ENCODE measurements at regions not wholly inside any gene's neighbourhood (a gene's known extent, or its start where the extent isn't known, plus 50 kb on each side); places are given as distances from the start of the nearest gene placed in this dataset.
"Not testable (repeated sequence)": the region's sequence is repeated elsewhere in the genome, so short reads cannot be mapped to it uniquely, and the experiment has no call there.

- intact Hi-C loops (cut with micrococcal nuclease), result loop anchor here (5.0 kb wide), 1 partner anchor 92 kb away; no protein-coding TSS in a partner anchor
- Mint-ChIP-seq H3K9me3 (peaks cover 52% of the 10 kb centered on the region), H3K4me1 (ENCODE audit: low read depth) (peaks cover 13% of the 10 kb centered on the region)
- H3K27me3 Mint-ChIP-seq, H3K36me3 Mint-ChIP-seq, POLR2A ChIA-PET, CTCF ChIA-PET, DNase-seq, H3K27ac Mint-ChIP-seq, H3K4me3 Mint-ChIP-seq: not testable (repeated sequence)
Observed at GRCh38 chr20:29308956-29309355, 1948.5 kb upstream of the DEFB115 start.

GRCh38 chr20:29309481-29309880, 1948.0 kb upstream of the DEFB115 start:
- H3K36me3 Mint-ChIP-seq, POLR2A ChIA-PET, H3K27ac Mint-ChIP-seq, H3K4me3 Mint-ChIP-seq, H3K27me3 Mint-ChIP-seq, CTCF ChIA-PET, DNase-seq: not testable (repeated sequence)
- intact Hi-C loops (cut with micrococcal nuclease), result loop anchor here (5.0 kb wide), 1 partner anchor 92 kb away; no protein-coding TSS in a partner anchor
- peaks cover 13% of the 10 kb centered on the region for H3K4me1 Mint-ChIP-seq (ENCODE audit: low read depth)
- peaks cover 55% of the 10 kb centered on the region for H3K9me3 Mint-ChIP-seq

GRCh38 chr20:29311046-29311445, 1946.4 kb upstream of the DEFB115 start:
- H3K4me1 Mint-ChIP-seq (ENCODE audit: low read depth); H3K4me3 Mint-ChIP-seq; intact Hi-C loops (cut with micrococcal nuclease); H3K27me3 Mint-ChIP-seq; H3K27ac Mint-ChIP-seq; CTCF ChIA-PET; POLR2A ChIA-PET; H3K36me3 Mint-ChIP-seq; DNase-seq: not testable (repeated sequence)
- H3K9me3 Mint-ChIP-seq, result peaks cover 44% of the 10 kb centered on the region

GRCh38 chr20:29312679-29313078, 1944.8 kb upstream of the DEFB115 start:
- H3K4me3 Mint-ChIP-seq; intact Hi-C loops (cut with micrococcal nuclease); H3K27me3 Mint-ChIP-seq; DNase-seq; CTCF ChIA-PET; POLR2A ChIA-PET; H3K4me1 Mint-ChIP-seq (ENCODE audit: low read depth); H3K27ac Mint-ChIP-seq; H3K36me3 Mint-ChIP-seq: not testable (repeated sequence)
- peaks cover 46% of the 10 kb centered on the region for H3K9me3 Mint-ChIP-seq

- ChIA-PET CTCF (no interaction called here), POLR2A (no interaction called here)
- H3K36me3 Mint-ChIP-seq, result no peaks in the 10 kb centered on the region
- H3K9me3 Mint-ChIP-seq, result peaks cover 43% of the 10 kb centered on the region
- H3K27me3 Mint-ChIP-seq, result no peaks in the 10 kb centered on the region
- no peak overlapping the region for H3K4me3 Mint-ChIP-seq
- no peak for DNase-seq
- no peak overlapping the region for H3K27ac Mint-ChIP-seq
- intact Hi-C loops (cut with micrococcal nuclease), result no loop called here
- no peaks in the 10 kb centered on the region for H3K4me1 Mint-ChIP-seq (ENCODE audit: low read depth)
Observed at GRCh38 chr20:29313481-29313880, 1944.0 kb upstream of the DEFB115 start.

GRCh38 chr20:29314294-29314693, 1943.2 kb upstream of the DEFB115 start:
- Mint-ChIP-seq H3K36me3 (no peaks in the 10 kb centered on the region), H3K4me1 (ENCODE audit: low read depth) (no peaks in the 10 kb centered on the region), H3K27ac (no peak overlapping the region), H3K9me3 (peaks cover 44% of the 10 kb centered on the region), H3K4me3 (no peak overlapping the region), H3K27me3 (no peaks in the 10 kb centered on the region)
- DNase-seq, result no peak
- intact Hi-C loops (cut with micrococcal nuclease), result no loop called here
- POLR2A ChIA-PET, result no interaction called here
- CTCF ChIA-PET, result no interaction called here

- Mint-ChIP-seq H3K27me3 (peaks cover 2% of the 10 kb centered on the region), H3K27ac (no peak overlapping the region), H3K9me3 (peaks cover 28% of the 10 kb centered on the region), H3K4me1 (ENCODE audit: low read depth) (peaks cover 2% of the 10 kb centered on the region), H3K4me3 (no peak overlapping the region), H3K36me3 (no peaks in the 10 kb centered on the region)
- intact Hi-C loops (cut with micrococcal nuclease), result no loop called here
- no peak for DNase-seq
- POLR2A ChIA-PET, result no interaction called here
- CTCF ChIA-PET, result interaction anchor here (1.3 kb wide), 1 partner anchor 9 kb away, joined by 4 read pairs; no protein-coding TSS in a partner anchor
Observed at GRCh38 chr20:29318871-29319461, 1938.5 kb upstream of the DEFB115 start.

- Mint-ChIP-seq H3K4me3 (no peak overlapping the region), H3K9me3 (peaks cover 23% of the 10 kb centered on the region), H3K4me1 (ENCODE audit: low read depth) (peaks cover 2% of the 10 kb centered on the region), H3K27me3 (peaks cover 2% of the 10 kb centered on the region), H3K27ac (no peak overlapping the region), H3K36me3 (no peaks in the 10 kb centered on the region)
- DNase-seq, result no peak
- intact Hi-C loops (cut with micrococcal nuclease), result no loop called here
- ChIA-PET CTCF (interaction anchor here (1.3 kb wide), 1 partner anchor 8 kb away, joined by 4 read pairs; no protein-coding TSS in a partner anchor), POLR2A (no interaction called here)
Observed at GRCh38 chr20:29319725-29320124, 1937.7 kb upstream of the DEFB115 start.

- intact Hi-C loops (cut with micrococcal nuclease); H3K4me1 Mint-ChIP-seq (ENCODE audit: low read depth); POLR2A ChIA-PET; H3K27ac Mint-ChIP-seq; H3K36me3 Mint-ChIP-seq; H3K27me3 Mint-ChIP-seq; DNase-seq; CTCF ChIA-PET; H3K4me3 Mint-ChIP-seq: not testable (repeated sequence)
- peaks cover 24% of the 10 kb centered on the region for H3K9me3 Mint-ChIP-seq
Observed at GRCh38 chr20:29320216-29320949, 1937.1 kb upstream of the DEFB115 start.

GRCh38 chr20:29323631-29324515, 1933.6 kb upstream of the DEFB115 start:
- DNase-seq; POLR2A ChIA-PET; H3K36me3 Mint-ChIP-seq; H3K27me3 Mint-ChIP-seq; H3K27ac Mint-ChIP-seq; H3K4me1 Mint-ChIP-seq (ENCODE audit: low read depth); H3K4me3 Mint-ChIP-seq; intact Hi-C loops (cut with micrococcal nuclease): not testable (repeated sequence)
- H3K9me3 Mint-ChIP-seq, result peaks cover 29% of the 10 kb centered on the region
- CTCF ChIA-PET, result interaction anchor here (0.6 kb wide), 1 partner anchor 891 kb away, joined by 3 read pairs; no protein-coding TSS in a partner anchor

GRCh38 chr20:29324516-29325303, 1932.8 kb upstream of the DEFB115 start:
- H3K36me3 Mint-ChIP-seq; H3K4me3 Mint-ChIP-seq; H3K4me1 Mint-ChIP-seq (ENCODE audit: low read depth); H3K27ac Mint-ChIP-seq; DNase-seq; POLR2A ChIA-PET; H3K27me3 Mint-ChIP-seq: not testable (repeated sequence)
- intact Hi-C loops (cut with micrococcal nuclease), result loop anchor here (5.0 kb wide), 1 partner anchor 1023 kb away; no protein-coding TSS in a partner anchor
- CTCF ChIA-PET, result interaction anchor here (0.6 kb wide), 1 partner anchor 890 kb away, joined by 3 read pairs; no protein-coding TSS in a partner anchor
- peaks cover 26% of the 10 kb centered on the region for H3K9me3 Mint-ChIP-seq

GRCh38 chr20:29325304-29325640, 1932.2 kb upstream of the DEFB115 start:
- Mint-ChIP-seq H3K27ac (no peak overlapping the region), H3K36me3 (peaks cover 1% of the 10 kb centered on the region), H3K4me1 (ENCODE audit: low read depth) (peaks cover 6% of the 10 kb centered on the region), H3K27me3 (peaks cover 5% of the 10 kb centered on the region), H3K9me3 (peaks cover 26% of the 10 kb centered on the region), H3K4me3 (no peak overlapping the region)
- ChIA-PET CTCF (no interaction called here), POLR2A (no interaction called here)
- DNase-seq, result no peak
- intact Hi-C loops (cut with micrococcal nuclease), result loop anchor here (5.0 kb wide), 1 partner anchor 1022 kb away; no protein-coding TSS in a partner anchor
